Type B pancreatic cell (in vitro differentiated cells): ENCODE measurements at regions not wholly inside any gene's neighbourhood (a gene's known extent, or its start where the extent isn't known, plus 50 kb on each side); places are given as distances from the start of the nearest gene placed in this dataset.
A peak's percentile ranks its signal among the peaks of the same experiment; 100 is the strongest.

Source experiments
- DNase-seq: peaks from one replicate; pipeline ENCODE4 v3.0.0; 2021; ENCODE audit warnings: mixed read lengths; ENCODE audit not compliant: unreplicated experiment; ENCODE audit errors: extremely low spot score
- H3K27ac Mint-ChIP-seq: 2 replicates; pipeline ENCODE4 v1.8.0; 2021; ENCODE audit warnings: mild to moderate bottlenecking, mixed read lengths
- H3K27me3 Mint-ChIP-seq: 2 replicates; pipeline ENCODE4 v1.8.0; 2021; ENCODE audit warnings: mixed read lengths
- H3K36me3 Mint-ChIP-seq: 2 replicates; pipeline ENCODE4 v1.8.0; 2021; ENCODE audit warnings: mixed read lengths
- H3K4me1 Mint-ChIP-seq: one replicate; pipeline ENCODE4 v1.8.0; 2021; ENCODE audit warnings: mixed read lengths; ENCODE audit not compliant: unreplicated experiment
- H3K4me3 Mint-ChIP-seq: 2 replicates; pipeline ENCODE4 v1.8.0; 2021; ENCODE audit warnings: mild to moderate bottlenecking, mixed read lengths
- H3K9me3 Mint-ChIP-seq: 2 replicates; pipeline ENCODE4 v1.8.0; 2021; ENCODE audit warnings: mixed read lengths
- CTCF ChIP-seq: fragments of 200-600 bp; sonication (generic); conservative IDR thresholded peaks from 2 replicates; pipeline ENCODE4 v1.5.0; 2021; ENCODE audit warnings: antibody characterized with exemption, mild to moderate bottlenecking

- DNase-seq, result no peak
- TF ChIP-seq CTCF, result no peak
- H3K36me3 Mint-ChIP-seq, result no peaks in the 10 kb centered on the region
- H3K4me3 Mint-ChIP-seq, result no peak overlapping the region
- no peaks in the 10 kb centered on the region for H3K4me1 Mint-ChIP-seq
- H3K27me3 Mint-ChIP-seq, result no peaks in the 10 kb centered on the region
- peaks cover 5% of the 10 kb centered on the region for H3K9me3 Mint-ChIP-seq
- H3K27ac Mint-ChIP-seq, result peak overlapping the region; percentile 52
Measured at GRCh38 chr14:96962337-96962736, 165.2 kb downstream of the VRK1 start.

GRCh38 chr14:96964726-96965415 is 167.7 kb downstream of the VRK1 start:
- no peak for TF ChIP-seq CTCF
- Mint-ChIP-seq H3K4me1 (no peaks in the 10 kb centered on the region), H3K9me3 (peaks cover 5% of the 10 kb centered on the region), H3K27me3 (no peaks in the 10 kb centered on the region), H3K27ac (no peak overlapping the region), H3K4me3 (no peak overlapping the region), H3K36me3 (no peaks in the 10 kb centered on the region)
- DNase-seq, result no peak

- no peak overlapping the region for H3K27ac Mint-ChIP-seq
- H3K4me1 Mint-ChIP-seq, result no peaks in the 10 kb centered on the region
- no peak for TF ChIP-seq CTCF
- no peak for DNase-seq
- H3K27me3 Mint-ChIP-seq, result no peaks in the 10 kb centered on the region
- no peak overlapping the region for H3K4me3 Mint-ChIP-seq
- no peaks in the 10 kb centered on the region for H3K36me3 Mint-ChIP-seq
- peaks cover 3% of the 10 kb centered on the region for H3K9me3 Mint-ChIP-seq
Measured at GRCh38 chr14:96965885-96966595, 168.9 kb downstream of the VRK1 start.

- Mint-ChIP-seq H3K36me3 (no peaks in the 10 kb centered on the region), H3K27me3 (no peaks in the 10 kb centered on the region), H3K4me3 (no peak overlapping the region), H3K27ac (no peak overlapping the region), H3K9me3 (peaks cover 5% of the 10 kb centered on the region), H3K4me1 (no peaks in the 10 kb centered on the region)
- DNase-seq, result no peak
- TF ChIP-seq CTCF, result no peak
Measured at GRCh38 chr14:96975116-96975515, 177.9 kb downstream of the VRK1 start.

- no peak for TF ChIP-seq CTCF
- no peaks in the 10 kb centered on the region for H3K36me3 Mint-ChIP-seq
- H3K4me3 Mint-ChIP-seq, result no peak overlapping the region
- H3K27ac Mint-ChIP-seq, result no peak overlapping the region
- H3K4me1 Mint-ChIP-seq, result no peaks in the 10 kb centered on the region
- H3K9me3 Mint-ChIP-seq, result peaks cover 3% of the 10 kb centered on the region
- DNase-seq, result no peak
- no peaks in the 10 kb centered on the region for H3K27me3 Mint-ChIP-seq
Measured at GRCh38 chr14:96978525-96979272, 181.5 kb downstream of the VRK1 start.
